ENCODE measurements at regions not wholly inside any gene's neighbourhood (a gene's known extent, or its start where the extent isn't known, plus 50 kb on each side); places are given as distances from the start of the nearest gene placed in this dataset.
A peak's percentile ranks its signal among the peaks of the same experiment; 100 is the strongest.

GRCh38 chr2:163341426-163341825, 394.4 kb downstream of the FIGN start:
- intact Hi-C loops (cut with micrococcal nuclease): loop anchor here (10.0 kb wide), 2 partner anchors 273 to 723 kb away; no protein-coding TSS in a partner anchor
- H3K4me1 ChIP-seq (ENCODE audit: control insufficient read depth in 2 of 2, insufficient read depth in 2 of 2, low read length in 2 of 2): no peaks in the 10 kb centered on the region
- DNase-seq (no peak), ATAC-seq (ENCODE audit: low read depth) (no peak)
- ChIA-PET POLR2A (no interaction called here), CTCF (no interaction called here)
- H3K27me3 ChIP-seq (replicated peaks in 1 of 4; ENCODE audit: control extremely low read depth in 1 of 4, control insufficient read depth in 3 of 4, insufficient read depth in 4 of 4, low read length in 3 of 4): no peaks in the 10 kb centered on the region
- Mint-ChIP-seq H3K4me1 (no peaks in the 10 kb centered on the region), H3K27me3 (peaks cover 4% of the 10 kb centered on the region), H3K27ac (no peak overlapping the region), H3K9me3 (ENCODE audit: insufficient read depth) (no peaks in the 10 kb centered on the region), H3K4me3 (no peak overlapping the region)
- no peak overlapping the region for H3K4me3 ChIP-seq (ENCODE audit: control extremely low read depth in 1 of 5, extremely low read depth in 1 of 5, insufficient read depth in 1 of 5, low read depth in 2 of 5, low read length in 4 of 5)
- H4K20me1 ChIP-seq (ENCODE audit: control insufficient read depth, insufficient read depth, low read length, poor library complexity, severe bottlenecking): no peaks in the 10 kb centered on the region
- WGBS (ENCODE audit: insufficient coverage): 13% methylated on average over 1 of the region's 2 CpGs
- TF ChIP-seq EZH2 (IDR thresholded peaks at IDR 0.05; ENCODE audit: borderline replicate concordance, insufficient read depth, low read depth, low read length, poor library complexity, severe bottlenecking) (no peak), CTCF (IDR thresholded peaks at IDR 0.05) (no peak)
- H3K27ac ChIP-seq (ENCODE audit: low read length in 2 of 2): no peak overlapping the region
- no peak overlapping the region for H3K9ac ChIP-seq (ENCODE audit: low read length)
- no peaks in the 10 kb centered on the region for H3K9me3 ChIP-seq (ENCODE audit: control extremely low read depth in 1 of 3, control insufficient read depth in 2 of 3, insufficient read depth in 1 of 3, low read length in 2 of 3)
- H3K79me2 ChIP-seq (ENCODE audit: control insufficient read depth, insufficient read depth, low read length): no peaks in the 10 kb centered on the region
- H3K36me3 ChIP-seq (replicated peaks in 1 of 2; ENCODE audit: control extremely low read depth in 1 of 2, control insufficient read depth in 1 of 2, extremely low read depth in 1 of 2, insufficient read depth in 2 of 2, low read length in 1 of 2): no peaks in the 10 kb centered on the region
- peak overlapping the region; percentile 13 for H2AFZ ChIP-seq (ENCODE audit: insufficient read depth, low read depth, low read length, poor library complexity, severe bottlenecking)
- H3K4me2 ChIP-seq (replicated peaks; ENCODE audit: low read depth, low read length, poor library complexity, severe bottlenecking): no peak overlapping the region

GRCh38 chr2:163338270-163338669, 397.5 kb downstream of the FIGN start:
- 87% methylated on average over 3 of the region's 3 CpGs for WGBS (ENCODE audit: insufficient coverage)
- Histone ChIP-seq H3K4me2 (replicated peaks; ENCODE audit: low read depth, low read length, poor library complexity, severe bottlenecking) (no peak overlapping the region), H3K4me1 (ENCODE audit: control insufficient read depth in 2 of 2, insufficient read depth in 2 of 2, low read length in 2 of 2) (no peaks in the 10 kb centered on the region), H3K9me3 (ENCODE audit: control extremely low read depth in 1 of 3, control insufficient read depth in 2 of 3, insufficient read depth in 1 of 3, low read length in 2 of 3) (no peaks in the 10 kb centered on the region), H3K27ac (ENCODE audit: low read length in 2 of 2) (no peak overlapping the region), H3K79me2 (ENCODE audit: control insufficient read depth, insufficient read depth, low read length) (no peaks in the 10 kb centered on the region), H2AFZ (ENCODE audit: insufficient read depth, low read depth, low read length, poor library complexity, severe bottlenecking) (no peak overlapping the region), H4K20me1 (ENCODE audit: control insufficient read depth, insufficient read depth, low read length, poor library complexity, severe bottlenecking) (no peaks in the 10 kb centered on the region), H3K9ac (ENCODE audit: low read length) (no peak overlapping the region), H3K4me3 (ENCODE audit: control extremely low read depth in 1 of 5, extremely low read depth in 1 of 5, insufficient read depth in 1 of 5, low read depth in 2 of 5, low read length in 4 of 5) (no peak overlapping the region), H3K36me3 (replicated peaks in 1 of 2; ENCODE audit: control extremely low read depth in 1 of 2, control insufficient read depth in 1 of 2, extremely low read depth in 1 of 2, insufficient read depth in 2 of 2, low read length in 1 of 2) (no peaks in the 10 kb centered on the region), H3K27me3 (replicated peaks in 1 of 4; ENCODE audit: control extremely low read depth in 1 of 4, control insufficient read depth in 3 of 4, insufficient read depth in 4 of 4, low read length in 3 of 4) (no peaks in the 10 kb centered on the region)
- DNase-seq (no peak), ATAC-seq (ENCODE audit: low read depth) (no peak)
- intact Hi-C loops (cut with micrococcal nuclease): no loop called here
- Mint-ChIP-seq H3K27me3 (peaks cover 4% of the 10 kb centered on the region), H3K27ac (no peak overlapping the region), H3K9me3 (ENCODE audit: insufficient read depth) (no peaks in the 10 kb centered on the region), H3K4me1 (no peaks in the 10 kb centered on the region), H3K4me3 (no peak overlapping the region)
- ChIA-PET CTCF (no interaction called here), POLR2A (no interaction called here)
- TF ChIP-seq EZH2 (IDR thresholded peaks at IDR 0.05; ENCODE audit: borderline replicate concordance, insufficient read depth, low read depth, low read length, poor library complexity, severe bottlenecking) (no peak), CTCF (IDR thresholded peaks at IDR 0.05) (no peak)
